ENCODE measurements at regions not wholly inside any gene's neighbourhood (a gene's known extent, or its start where the extent isn't known, plus 50 kb on each side); places are given as distances from the start of the nearest gene placed in this dataset.

DNA sequence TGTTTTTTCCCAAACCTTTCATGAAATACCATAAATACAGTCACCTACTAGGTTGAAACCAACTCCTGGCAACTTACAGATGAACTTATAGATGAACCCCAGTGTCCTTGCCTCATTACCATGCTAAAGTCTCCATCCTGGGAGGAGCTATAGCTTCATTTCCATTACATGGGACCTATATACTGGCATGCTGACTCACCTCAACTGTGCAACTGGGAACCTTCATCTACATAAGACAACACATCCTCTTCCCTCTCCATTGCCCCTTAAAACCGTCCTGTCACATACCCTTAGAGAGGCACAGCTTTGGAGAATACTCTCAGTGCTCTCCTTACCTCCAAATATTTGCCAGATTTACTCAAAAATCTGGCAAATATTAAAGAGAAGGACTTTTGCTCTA lies 638.3 kb downstream of the HTR1A start:
- TF ChIP-seq POLR2A (IDR thresholded peaks at IDR 0.05) (no peak), CTCF (IDR thresholded peaks at IDR 0.05) (no peak)

Data from Peyer's patch (tissue), 4 donors.